Sciatic nerve (tissue), 2 donors: ENCODE measurements at regions not wholly inside any gene's neighbourhood (a gene's known extent, or its start where the extent isn't known, plus 50 kb on each side); places are given as distances from the start of the nearest gene placed in this dataset.
"Not testable (repeated sequence)": the region's sequence is repeated elsewhere in the genome, so short reads cannot be mapped to it uniquely, and the experiment has no call there.

Experiments
- ATAC-seq: fragments of 200-7000 bp; cut with Tn5 transposase; one replicate; pipeline ENCODE4 v1.9.1; 2020; ENCODE audit warnings: mild to moderate bottlenecking, moderate library complexity
- DNase-seq: peaks from one replicate; pipeline ENCODE4 v3.0.0-alpha.2; 2020; ENCODE audit warnings: low spot score
- intact Hi-C: fragments of 100-400 bp; cut with DNase I; formaldehyde crosslinking; loops from one replicate; pipeline ENCODE4 v1.14.2; 2022
- donor health status: DM: no; HTN: no; CAD: no.
- donor health status: DM: no; HTN: no; CAD: no.

GRCh38 chr18:3328532-3328931 is 66.6 kb downstream of the MYL12B start:
- intact Hi-C loops, result no loop called here
- DNase-seq, result no peak
- ATAC-seq, result no peak

GRCh38 chr18:3329471-3329870 is 67.5 kb downstream of the MYL12B start:
- DNase-seq, result no peak
- no peak for ATAC-seq
- intact Hi-C loops, result no loop called here

GRCh38 chr18:3329872-3330271 is 67.9 kb downstream of the MYL12B start:
- no peak for DNase-seq
- ATAC-seq, result no peak
- intact Hi-C loops, result no loop called here

GRCh38 chr18:3330622-3331021 is 68.7 kb downstream of the MYL12B start:
- no peak for ATAC-seq
- DNase-seq, result no peak
- intact Hi-C loops, result no loop called here

- ATAC-seq (no peak), DNase-seq (no peak)
- intact Hi-C loops, result no loop called here
Observed at GRCh38 chr18:3332376-3332775, 70.4 kb downstream of the MYL12B start.

GRCh38 chr18:3333056-3333720 is 71.3 kb downstream of the MYL12B start:
- intact Hi-C loops, result no loop called here
- ATAC-seq (no peak), DNase-seq (no peak)

GRCh38 chr18:3333721-3334386 is 71.9 kb downstream of the MYL12B start:
- ATAC-seq, result no peak

GRCh38 chr18:3340015-3340681 is 78.2 kb downstream of the MYL12B start:
- ATAC-seq (no peak), DNase-seq (no peak)
- intact Hi-C loops, result no loop called here

More at GRCh38 chr18:3333721-3334386, 71.9 kb downstream of the MYL12B start:
- intact Hi-C loops, result no loop called here
- DNase-seq, result no peak

- ATAC-seq (no peak), DNase-seq (no peak)
- intact Hi-C loops, result no loop called here
Observed at GRCh38 chr18:3340682-3341097, 78.8 kb downstream of the MYL12B start.

- DNase-seq (no peak), ATAC-seq (no peak)
- intact Hi-C loops, result no loop called here
Observed at GRCh38 chr18:3342628-3343027, 80.7 kb downstream of the MYL12B start.

- peak; percentile 87 for ATAC-seq
- intact Hi-C loops, result no loop called here
- no peak for DNase-seq
Observed at GRCh38 chr18:3345452-3345851, 83.5 kb downstream of the MYL12B start.

- ATAC-seq (peak; percentile 88), DNase-seq (no peak)
- intact Hi-C loops, result no loop called here
Observed at GRCh38 chr18:3345885-3346284, 84.0 kb downstream of the MYL12B start.

GRCh38 chr18:3346487-3346886 is 84.6 kb downstream of the MYL12B start:
- intact Hi-C loops, result no loop called here
- ATAC-seq (no peak), DNase-seq (no peak)

- ATAC-seq (no peak), DNase-seq (no peak)
- intact Hi-C loops, result no loop called here
Observed at GRCh38 chr18:3347286-3347803, 85.4 kb downstream of the MYL12B start.

GRCh38 chr18:3348176-3348575 is 86.2 kb downstream of the MYL12B start:
- intact Hi-C loops, result no loop called here

GRCh38 chr18:3349046-3349841 is 87.3 kb downstream of the MYL12B start:
- intact Hi-C loops, ATAC-seq, DNase-seq: not testable (repeated sequence)

More at GRCh38 chr18:3348176-3348575, 86.2 kb downstream of the MYL12B start:
- ATAC-seq, result no peak
- DNase-seq, result no peak

GRCh38 chr18:3350021-3350420 is 88.1 kb downstream of the MYL12B start:
- DNase-seq (no peak), ATAC-seq (no peak)
- intact Hi-C loops, result loop anchor here (5.0 kb wide), 1 partner anchor 943 kb away; no protein-coding TSS in a partner anchor

- ATAC-seq, result no peak
- intact Hi-C loops, result loop anchor here (5.0 kb wide), 1 partner anchor 944 kb away; no protein-coding TSS in a partner anchor
- no peak for DNase-seq
Observed at GRCh38 chr18:3350566-3351527, 88.9 kb downstream of the MYL12B start.
